NCI-H524 treated with DMSO at 0.1 percent for 48 hours (cell line): ENCODE measurements at regions not wholly inside any gene's neighbourhood (a gene's known extent, or its start where the extent isn't known, plus 50 kb on each side); places are given as distances from the start of the nearest gene placed in this dataset.
"Not testable (repeated sequence)": the region's sequence is repeated elsewhere in the genome, so short reads cannot be mapped to it uniquely, and the experiment has no call there.

Experiments used
- DNase-seq: peaks from one replicate; lab custom pipeline; 2025; lab: John Stamatoyannopoulos, UW

- DNase-seq = no peak
Measured at GRCh38 chr14:104230946-104231345, 92.6 kb downstream of the KIF26A start.

GRCh38 chr14:104232070-104232484 lies 93.7 kb downstream of the KIF26A start:
- no peak for DNase-seq

DNA sequence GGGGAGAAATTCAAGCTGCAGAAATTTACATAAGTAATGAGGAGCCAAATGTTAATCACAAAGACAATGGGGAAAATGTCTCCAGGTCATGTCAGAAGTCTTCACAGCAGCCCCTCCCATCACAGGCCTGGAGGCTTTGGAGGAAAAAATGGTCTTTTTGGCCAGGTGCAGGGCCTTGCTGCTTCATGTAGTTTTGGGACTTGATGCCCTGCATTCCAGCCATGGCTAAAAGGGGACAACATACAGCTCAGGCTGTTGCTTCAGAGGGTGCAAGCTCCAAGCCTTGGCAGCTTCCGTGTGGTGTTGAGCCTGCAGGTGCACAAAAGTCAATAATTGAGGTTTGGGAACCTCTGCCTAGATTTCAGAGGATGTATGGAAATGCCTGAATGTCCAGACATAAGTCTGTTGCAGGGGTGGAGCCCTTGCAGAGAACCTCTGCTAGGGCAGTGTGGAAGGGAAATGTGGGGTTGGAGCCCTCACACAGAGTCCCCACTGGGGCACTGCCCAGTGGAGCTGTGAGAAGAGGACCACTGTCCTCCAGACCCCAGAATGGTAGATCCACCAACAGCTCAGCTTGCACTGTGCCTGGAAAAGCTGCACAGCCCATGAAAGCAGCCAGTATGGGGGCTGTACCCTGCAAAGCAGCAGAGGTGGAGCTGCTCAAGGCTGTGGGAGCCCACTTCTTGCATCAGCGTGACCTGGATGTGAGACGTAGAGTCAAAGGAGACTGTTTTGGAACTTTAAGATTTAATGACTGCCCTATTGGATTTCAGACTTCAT lies 95.8 kb downstream of the KIF26A start:
- DNase-seq = not testable (repeated sequence)

DNA sequence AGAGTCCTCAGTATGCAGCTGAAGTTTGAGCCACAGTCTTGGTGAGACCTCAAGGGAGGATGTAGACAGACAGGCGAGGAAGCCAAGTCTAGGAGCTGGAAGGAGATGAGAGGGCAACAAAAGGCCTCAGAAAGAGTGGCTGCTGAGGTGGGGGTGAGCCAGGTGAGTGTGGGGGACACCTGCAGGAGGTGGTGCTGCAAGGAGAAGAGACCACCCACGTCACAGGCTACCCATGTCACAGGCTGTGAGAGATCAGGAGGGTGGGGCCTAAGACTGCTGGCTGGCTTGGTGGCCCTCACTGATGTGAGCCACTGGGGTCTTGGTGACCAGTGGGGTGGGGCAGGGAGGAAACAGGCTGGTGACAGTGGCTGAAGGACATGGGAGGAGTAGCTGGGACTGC lies 97.3 kb downstream of the KIF26A start:
- DNase-seq = no peak

GRCh38 chr14:104237651-104238423 lies 99.5 kb downstream of the KIF26A start:
- no peak for DNase-seq

DNA sequence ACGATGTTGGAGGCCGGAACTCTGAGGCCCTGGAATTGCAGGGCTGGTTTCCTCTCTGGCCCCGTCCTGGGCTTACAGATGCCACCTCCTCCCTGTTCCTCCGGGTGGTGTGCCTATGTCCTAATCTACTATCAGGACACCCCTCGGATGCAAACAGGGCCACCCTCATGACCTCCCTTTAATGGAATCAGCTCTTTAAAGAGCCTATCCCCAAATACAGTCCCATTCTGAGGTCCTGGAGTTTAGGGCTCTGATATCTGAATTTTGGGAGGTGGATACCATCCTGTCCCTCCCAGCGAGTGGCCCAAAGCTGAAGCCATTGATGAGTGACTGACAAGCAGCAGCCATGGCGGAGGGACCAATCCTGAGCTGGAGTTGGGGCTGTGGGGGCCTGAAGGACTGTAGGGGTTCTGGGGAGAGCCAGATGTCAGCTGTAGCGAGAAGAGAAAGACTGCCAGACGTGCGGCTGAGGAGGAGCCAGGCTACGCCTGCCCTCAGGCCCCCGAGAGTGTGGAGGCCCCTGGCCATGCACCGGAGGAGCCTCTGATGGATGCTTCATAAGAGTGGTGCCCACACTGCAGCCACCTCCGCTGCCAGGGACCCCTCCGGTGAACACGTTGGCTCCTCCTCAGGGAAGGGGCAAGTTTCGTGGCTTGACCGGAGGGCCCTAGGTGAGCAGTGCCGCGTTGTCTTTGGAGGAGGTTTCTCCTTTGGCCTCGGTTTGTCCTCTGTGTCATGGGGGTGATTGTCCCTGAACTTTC lies 100.2 kb downstream of the KIF26A start:
- DNase-seq = no peak

DNA sequence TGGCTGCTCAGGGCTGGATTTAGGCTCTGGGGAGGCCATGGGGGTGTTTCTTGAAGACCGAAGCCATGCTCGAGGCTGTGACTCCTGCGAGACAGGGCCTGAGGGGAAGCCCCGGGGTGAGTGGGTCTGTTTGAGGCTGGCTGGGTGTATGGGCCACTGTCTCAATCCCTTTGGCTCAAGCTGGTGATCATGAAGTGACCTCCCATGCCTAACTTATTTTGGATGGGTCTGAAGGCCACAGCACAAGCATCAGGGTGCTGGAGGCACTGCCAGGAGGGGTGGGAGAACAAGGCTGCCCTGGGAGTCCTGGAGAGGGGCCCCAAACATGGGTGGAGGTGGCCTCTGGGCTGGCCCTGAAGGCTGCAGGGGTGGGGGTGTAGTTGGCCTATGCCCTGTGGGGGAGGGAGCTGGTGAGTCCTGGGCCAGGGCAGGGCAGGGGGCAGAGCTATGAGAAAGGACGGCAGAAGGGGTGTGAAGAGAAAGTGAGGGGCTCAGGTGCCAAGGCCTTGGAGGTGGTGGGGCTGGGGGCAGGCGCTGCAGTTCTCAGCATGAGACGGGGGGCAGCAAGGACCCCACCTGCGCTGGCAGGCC lies 100.9 kb downstream of the KIF26A start:
- DNase-seq = no peak

DNA sequence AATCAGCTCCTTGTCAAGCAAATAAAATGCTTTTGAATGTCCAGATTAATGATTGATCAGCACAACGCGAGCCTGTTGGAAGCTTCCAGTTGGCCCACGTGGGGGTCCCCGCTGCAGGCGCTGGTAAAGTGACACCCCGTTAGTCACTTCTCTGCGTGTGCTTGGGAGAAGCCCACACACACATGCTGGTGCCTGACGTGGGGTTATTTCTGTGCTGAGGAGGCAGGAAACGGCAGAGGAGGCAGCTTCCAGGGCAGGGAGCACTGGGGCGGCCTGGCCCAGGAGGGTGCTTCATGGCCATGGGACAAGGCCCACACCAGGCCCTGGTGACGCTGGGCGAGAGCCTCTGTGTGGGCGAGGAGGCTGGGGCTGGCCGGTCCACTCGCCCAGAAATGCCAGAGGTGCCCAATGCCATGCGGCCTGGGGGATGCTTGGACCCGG lies 101.5 kb downstream of the KIF26A start:
- DNase-seq = no peak

GRCh38 chr14:104240434-104241157 lies 102.2 kb downstream of the KIF26A start:
- DNase-seq = no peak

DNA sequence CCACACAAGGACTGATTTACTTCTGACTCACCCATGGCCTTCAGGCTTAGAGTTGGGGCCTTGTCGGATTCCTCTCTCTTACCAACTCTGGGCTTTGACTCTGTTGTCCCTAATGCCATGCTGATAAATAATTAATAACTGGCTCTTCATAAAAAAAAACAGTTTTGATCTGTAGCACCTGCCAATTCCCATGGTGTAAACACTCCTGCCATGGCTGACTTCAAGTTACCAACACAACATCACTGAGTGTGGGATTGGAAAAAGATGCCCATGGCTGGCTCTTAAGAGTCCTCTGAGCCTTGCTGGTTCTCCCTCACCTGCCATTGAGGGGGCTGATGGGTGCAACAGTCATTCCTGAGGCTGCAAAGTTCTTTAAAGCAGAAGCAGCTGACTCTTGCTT lies 104.8 kb downstream of the KIF26A start:
- DNase-seq = no peak

DNA sequence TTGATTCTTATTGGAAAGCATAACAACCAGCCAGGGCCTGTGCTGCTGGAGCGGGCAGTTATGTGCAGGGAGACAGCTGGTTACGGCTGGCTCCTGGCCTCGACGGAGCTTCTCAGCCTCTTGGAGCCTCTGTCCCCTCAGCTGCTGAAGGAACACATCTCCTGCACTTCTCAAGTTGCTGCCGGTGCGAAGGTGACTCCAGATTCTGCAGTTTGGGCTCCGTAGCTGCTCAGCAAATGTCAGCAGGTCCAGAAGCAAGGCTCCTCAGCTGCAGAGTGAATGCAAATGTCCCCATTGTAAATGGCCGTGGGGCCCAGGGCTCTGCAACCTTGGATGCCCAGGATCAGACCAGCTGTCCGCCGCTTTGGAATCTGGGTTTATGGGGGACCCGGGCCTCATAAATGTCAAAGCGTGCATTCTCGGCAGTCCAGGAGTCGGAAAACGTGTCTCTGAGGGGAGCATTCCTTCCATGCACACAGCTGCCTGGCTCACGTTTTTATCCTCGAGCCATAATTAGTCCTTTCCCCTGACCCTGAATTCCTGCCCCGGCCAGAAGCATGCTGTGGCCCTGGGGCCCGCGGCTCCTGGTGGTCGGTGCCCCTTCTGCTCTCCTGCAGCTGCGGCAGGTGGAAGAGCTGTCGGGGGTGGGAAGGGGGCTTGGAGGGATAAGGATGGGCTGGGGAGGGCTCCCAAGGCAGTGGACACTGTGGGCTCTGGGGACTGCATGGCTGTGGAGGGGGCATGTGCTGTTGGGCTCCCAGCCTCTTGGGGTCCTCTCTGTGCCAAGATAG lies 106.0 kb downstream of the KIF26A start:
- no peak for DNase-seq

DNA sequence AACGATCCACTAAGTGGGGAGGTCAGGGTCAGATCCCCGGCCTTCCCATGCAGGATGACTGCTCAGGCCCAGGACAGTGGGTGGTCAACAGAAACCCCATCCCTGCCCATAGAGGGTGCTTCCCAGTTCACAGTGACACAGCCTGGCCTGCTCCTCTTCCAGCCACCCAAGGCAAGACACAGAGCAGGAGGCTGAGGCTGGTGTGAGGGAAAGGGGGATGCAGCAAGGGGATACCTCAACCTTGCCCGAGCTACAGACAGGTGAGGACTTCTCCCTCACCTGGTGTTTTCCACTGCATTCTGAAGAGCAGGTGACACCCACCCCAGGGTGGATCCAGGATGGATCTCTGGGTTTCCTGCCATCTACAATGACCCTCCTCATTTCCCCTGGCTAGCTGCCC lies 106.7 kb downstream of the KIF26A start:
- no peak for DNase-seq

DNA sequence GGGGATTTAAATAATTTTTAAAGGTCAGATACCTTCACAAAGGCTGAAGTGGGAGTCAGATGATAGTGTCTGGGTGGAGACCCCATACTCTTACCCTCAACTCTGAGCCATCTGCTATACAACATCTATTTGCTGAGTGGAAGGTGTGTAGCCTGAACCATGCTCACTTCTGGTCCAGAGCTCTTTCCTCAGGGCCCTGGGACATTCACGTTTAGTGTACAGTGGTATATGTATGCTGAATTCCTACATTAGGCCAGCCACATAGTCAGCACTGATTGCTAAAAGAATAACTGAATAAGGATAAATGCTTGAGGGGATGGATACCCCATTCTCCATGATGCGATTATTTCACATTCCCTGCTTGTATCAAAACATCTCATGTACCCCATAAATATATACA lies 107.3 kb downstream of the KIF26A start:
- DNase-seq = no peak

GRCh38 chr14:104246401-104247335 lies 108.3 kb downstream of the KIF26A start:
- no peak for DNase-seq

GRCh38 chr14:104247336-104248202 lies 109.2 kb downstream of the KIF26A start:
- DNase-seq = no peak

GRCh38 chr14:104248203-104249055 lies 110.0 kb downstream of the KIF26A start:
- no peak for DNase-seq

GRCh38 chr14:104249089-104249488 lies 110.7 kb downstream of the KIF26A start:
- no peak for DNase-seq

GRCh38 chr14:104249706-104250105 lies 111.3 kb downstream of the KIF26A start:
- DNase-seq = no peak
